ENCODE measurements at regions not wholly inside any gene's neighbourhood (a gene's known extent, or its start where the extent isn't known, plus 50 kb on each side); places are given as distances from the start of the nearest gene placed in this dataset.

DNA sequence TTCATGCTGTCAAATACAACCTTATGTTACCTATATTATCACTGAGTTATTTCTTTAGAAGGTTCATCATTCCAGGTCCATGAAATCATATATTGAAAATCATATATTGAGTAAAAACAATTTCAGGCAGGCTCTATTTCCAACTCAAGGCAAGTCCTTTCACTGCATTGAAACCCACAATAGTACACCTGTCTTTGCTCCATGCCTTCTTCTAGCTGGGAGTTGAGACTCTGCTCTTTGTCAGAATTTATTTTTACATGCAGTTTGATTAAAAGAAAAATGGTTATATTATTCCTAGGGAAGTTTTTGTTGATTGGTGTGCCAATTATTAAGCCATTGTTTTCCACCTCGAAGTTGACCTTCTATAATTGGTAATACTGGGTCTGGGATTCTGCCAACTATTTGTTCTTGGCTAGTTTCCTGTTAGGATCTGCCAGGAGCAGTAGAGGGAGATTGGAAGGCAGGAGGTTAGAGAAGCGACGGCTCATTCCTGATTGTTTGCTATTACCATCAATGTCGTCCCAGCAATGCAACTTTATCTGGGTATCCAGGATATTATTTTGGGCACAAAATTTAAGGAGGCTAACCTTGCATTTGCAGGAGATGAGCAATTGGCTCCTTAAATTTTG is 79.5 kb upstream of the MIS18BP1 start:
- no peak for DNase-seq (ENCODE audit: extremely low spot score)
- TF ChIP-seq ARNT (IDR thresholded peaks at IDR 0.05) (no peak), L3MBTL2 (conservative IDR thresholded peaks at IDR 0.05) (no peak), ELF4 (IDR thresholded peaks at IDR 0.05) (no peak), HDGF (IDR thresholded peaks at IDR 0.05; ENCODE audit: borderline replicate concordance) (no peak), NFRKB (IDR thresholded peaks at IDR 0.05) (no peak), TARDBP (IDR thresholded peaks at IDR 0.05) (no peak), SUZ12 (IDR thresholded peaks at IDR 0.05) (no peak), FOXK2 (IDR thresholded peaks at IDR 0.05) (no peak), CTBP1 (IDR thresholded peaks at IDR 0.05; ENCODE audit: borderline replicate concordance) (no peak), ZNF384 (IDR thresholded peaks at IDR 0.05) (no peak), BHLHE40 (IDR thresholded peaks at IDR 0.05; ENCODE audit: borderline replicate concordance) (no peak), FOXM1 (IDR thresholded peaks at IDR 0.05; ENCODE audit: borderline replicate concordance) (no peak), FOXA1 (IDR thresholded peaks at IDR 0.05) (no peak), SP1 (IDR thresholded peaks at IDR 0.05) (no peak)
- TF ChIP-seq, protein P1, sequence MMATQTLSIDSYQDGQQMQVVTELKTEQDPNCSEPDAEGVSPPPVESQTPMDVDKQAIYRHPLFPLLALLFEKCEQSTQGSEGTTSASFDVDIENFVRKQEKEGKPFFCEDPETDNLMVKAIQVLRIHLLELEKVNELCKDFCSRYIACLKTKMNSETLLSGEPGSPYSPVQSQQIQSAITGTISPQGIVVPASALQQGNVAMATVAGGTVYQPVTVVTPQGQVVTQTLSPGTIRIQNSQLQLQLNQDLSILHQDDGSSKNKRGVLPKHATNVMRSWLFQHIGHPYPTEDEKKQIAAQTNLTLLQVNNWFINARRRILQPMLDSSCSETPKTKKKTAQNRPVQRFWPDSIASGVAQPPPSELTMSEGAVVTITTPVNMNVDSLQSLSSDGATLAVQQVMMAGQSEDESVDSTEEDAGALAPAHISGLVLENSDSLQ (IDR thresholded peaks at IDR 0.05) = no peak
- POLR2A ChIA-PET = no interaction called here
- CTCF ChIA-PET = interaction anchor here (0.6 kb wide), 1 partner anchor 197 kb away, joined by 3 read pairs; no protein-coding TSS in a partner anchor

DNA sequence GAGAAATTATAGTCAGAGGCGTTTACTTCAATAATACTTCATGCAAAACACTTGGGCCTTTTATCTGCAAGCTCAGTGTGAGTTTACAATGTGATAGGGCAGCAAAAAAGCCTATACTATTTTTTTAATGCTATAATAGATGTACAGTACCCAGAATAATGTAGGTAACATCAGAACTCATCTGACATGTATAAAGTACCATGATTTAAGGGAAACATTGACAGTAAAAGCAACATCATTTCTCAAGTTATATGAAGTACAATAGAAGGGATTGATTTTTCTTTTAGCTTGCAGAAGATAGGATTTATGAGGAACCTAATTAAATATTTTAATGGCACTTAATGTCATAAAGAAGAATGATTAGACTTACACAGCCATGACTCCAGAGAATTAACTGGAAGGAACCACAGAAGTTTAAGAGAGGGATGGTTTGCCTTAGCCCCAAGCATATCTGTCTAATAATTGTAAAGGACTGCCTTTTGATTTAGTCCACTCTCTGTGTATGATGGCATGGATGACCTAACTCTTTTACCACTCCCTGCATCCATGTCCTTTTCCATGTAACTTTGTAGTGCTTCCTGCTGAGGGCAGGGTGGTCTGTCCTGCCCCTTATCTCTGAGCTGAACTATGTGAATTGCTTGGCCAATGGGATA is 55.9 kb upstream of the MIS18BP1 start:
- DNase-seq (ENCODE audit: extremely low spot score) = no peak
- TF ChIP-seq HDGF (IDR thresholded peaks at IDR 0.05; ENCODE audit: borderline replicate concordance) (no peak), LEF1 (IDR thresholded peaks at IDR 0.05; ENCODE audit: borderline replicate concordance) (no peak), TARDBP (IDR thresholded peaks at IDR 0.05) (no peak), SUZ12 (IDR thresholded peaks at IDR 0.05) (no peak), ELF4 (IDR thresholded peaks at IDR 0.05) (no peak), SP1 (IDR thresholded peaks at IDR 0.05) (no peak), FOXM1 (IDR thresholded peaks at IDR 0.05; ENCODE audit: borderline replicate concordance) (no peak), CTBP1 (IDR thresholded peaks at IDR 0.05; ENCODE audit: borderline replicate concordance) (no peak), BHLHE40 (IDR thresholded peaks at IDR 0.05; ENCODE audit: borderline replicate concordance) (no peak)
- ChIA-PET CTCF (no interaction called here), POLR2A (no interaction called here)

Data from HEK293T (cell line).